PC-9 (cell line): ENCODE measurements at regions not wholly inside any gene's neighbourhood (a gene's known extent, or its start where the extent isn't known, plus 50 kb on each side); places are given as distances from the start of the nearest gene placed in this dataset.

Source experiments
- BruUV-seq: library from RNA; stranded (reverse); fragments of 400-500 nt; replicated peaks from 2 replicates; lab custom pipeline; 2021; lab: Mats Ljungman, UMichigan
- CTCF ChIA-PET: fragments of 300-600 bp; sonication (Branson Sonifier 250); formaldehyde crosslinking; loops from one replicate; lab custom pipeline; 2022; ENCODE audit warnings: antibody characterized with exemption; lab: Charles Lee
- POLR2A ChIA-PET: fragments of 300-600 bp; sonication (Branson Sonifier 250); formaldehyde crosslinking; loops from one replicate; lab custom pipeline; 2022; ENCODE audit warnings: antibody characterized with exemption; ENCODE audit not compliant: unreplicated experiment; lab: Charles Lee
- DNase-seq, 2 experiments: peaks; one replicate each; pipeline versions ENCODE4 v3.0.0 to v3.0.0-alpha.2; 2015 to 2022; ENCODE audit warnings: mixed read lengths in 1 of 2
- H2AFZ ChIP-seq: fragments of 200-600 bp; sonication (generic); 2 replicates; pipeline ENCODE4 v1.8.1; 2017; ENCODE audit warnings: antibody characterized with exemption
- H3F3A ChIP-seq: fragments of 200-600 bp; sonication (generic); 2 replicates; pipeline ENCODE4 v1.8.1; 2017; ENCODE audit warnings: antibody characterized with exemption, mild to moderate bottlenecking, low read depth; ENCODE audit not compliant: insufficient read depth
- H3K27ac ChIP-seq: fragments of 200-600 bp; sonication (generic); 2 replicates; pipeline ENCODE4 v1.6.1; 2016; ENCODE audit warnings: mixed run types
- H3K27me3 ChIP-seq: fragments of 200-600 bp; sonication (generic); 2 replicates; pipeline ENCODE4 v1.6.1; 2016; ENCODE audit warnings: low read depth, mixed run types; ENCODE audit not compliant: insufficient read depth
- H3K36me3 ChIP-seq: fragments of 200-600 bp; sonication (generic); 2 replicates; pipeline ENCODE4 v1.6.1; 2016; ENCODE audit warnings: low read depth, mixed run types
- H3K4me1 ChIP-seq: fragments of 200-600 bp; sonication (generic); replicated peaks from 2 replicates; pipeline ENCODE4 v1.6.1; 2016; ENCODE audit warnings: mixed run types; ENCODE audit not compliant: insufficient read depth
- H3K4me2 ChIP-seq: fragments of 200-600 bp; sonication (generic); 2 replicates; pipeline ENCODE4 v1.6.1; 2017; ENCODE audit warnings: mixed run types
- H3K4me3 ChIP-seq: fragments of 200-600 bp; sonication (generic); 2 replicates; pipeline ENCODE4 v1.6.1; 2016; ENCODE audit warnings: mixed run types
- H3K79me2 ChIP-seq: fragments of 200-600 bp; sonication (generic); 2 replicates; pipeline ENCODE4 v1.6.1; 2017; ENCODE audit warnings: low read depth, mixed run types
- H3K9me2 ChIP-seq: fragments of 200-600 bp; sonication (generic); 2 replicates; pipeline ENCODE4 v1.8.1; 2017; ENCODE audit warnings: mild to moderate bottlenecking; ENCODE audit not compliant: insufficient read depth
- H3K9me3 ChIP-seq: fragments of 200-600 bp; sonication (generic); 2 replicates; pipeline ENCODE4 v1.8.1; 2016; ENCODE audit warnings: low read depth; ENCODE audit not compliant: insufficient read depth
- H4K20me1 ChIP-seq: fragments of 200-600 bp; sonication (generic); 2 replicates; pipeline ENCODE4 v1.8.1; 2017; ENCODE audit not compliant: insufficient read depth
- EZH2 ChIP-seq: fragments of 200-600 bp; sonication (generic); IDR thresholded peaks from 2 replicates; pipeline ENCODE4 v1.8.0; 2017; ENCODE audit warnings: antibody characterized with exemption, low read depth
- intact Hi-C: fragments of 100-400 bp; cut with micrococcal nuclease; formaldehyde crosslinking; loops from one replicate; pipeline ENCODE4 v1.10.0; 2022; ENCODE audit not compliant: unreplicated experiment
- TF ChIP-seq, protein P1 (sequence below): fragments of 200-600 bp; sonication (generic); conservative IDR thresholded peaks from 2 replicates; pipeline ENCODE4 v1.6.1; 2017; ENCODE audit warnings: mixed run types, antibody characterized with exemption, mild to moderate bottlenecking, moderate library complexity

GRCh38 chr14:56998728-56999127 is 188.4 kb upstream of the OTX2 start:
- peaks cover 38% of the 10 kb centered on the region for H3F3A ChIP-seq
- BruUV-seq: no TSS peak
- 0 out of 2 replicates have a peak overlapping the region, but pooled peaks have one; percentile 8 for H2AFZ ChIP-seq
- ChIA-PET CTCF (no interaction called here), POLR2A (no interaction called here)
- H3K27me3 ChIP-seq: no peaks in the 10 kb centered on the region
- H4K20me1 ChIP-seq: no peaks in the 10 kb centered on the region
- no peaks in the 10 kb centered on the region for H3K36me3 ChIP-seq
- peak overlapping the region; percentile 41; the same call in 1 of the 2 replicates for H3K27ac ChIP-seq
- H3K9me3 ChIP-seq: no peaks in the 10 kb centered on the region
- TF ChIP-seq EZH2: no peak
- TF ChIP-seq, protein P1, sequence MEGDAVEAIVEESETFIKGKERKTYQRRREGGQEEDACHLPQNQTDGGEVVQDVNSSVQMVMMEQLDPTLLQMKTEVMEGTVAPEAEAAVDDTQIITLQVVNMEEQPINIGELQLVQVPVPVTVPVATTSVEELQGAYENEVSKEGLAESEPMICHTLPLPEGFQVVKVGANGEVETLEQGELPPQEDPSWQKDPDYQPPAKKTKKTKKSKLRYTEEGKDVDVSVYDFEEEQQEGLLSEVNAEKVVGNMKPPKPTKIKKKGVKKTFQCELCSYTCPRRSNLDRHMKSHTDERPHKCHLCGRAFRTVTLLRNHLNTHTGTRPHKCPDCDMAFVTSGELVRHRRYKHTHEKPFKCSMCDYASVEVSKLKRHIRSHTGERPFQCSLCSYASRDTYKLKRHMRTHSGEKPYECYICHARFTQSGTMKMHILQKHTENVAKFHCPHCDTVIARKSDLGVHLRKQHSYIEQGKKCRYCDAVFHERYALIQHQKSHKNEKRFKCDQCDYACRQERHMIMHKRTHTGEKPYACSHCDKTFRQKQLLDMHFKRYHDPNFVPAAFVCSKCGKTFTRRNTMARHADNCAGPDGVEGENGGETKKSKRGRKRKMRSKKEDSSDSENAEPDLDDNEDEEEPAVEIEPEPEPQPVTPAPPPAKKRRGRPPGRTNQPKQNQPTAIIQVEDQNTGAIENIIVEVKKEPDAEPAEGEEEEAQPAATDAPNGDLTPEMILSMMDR: no peak
- H3K4me2 ChIP-seq: peak overlapping the region; percentile 81
- intact Hi-C loops: no loop called here
- DNase-seq: peak in 1 of 2 experiments; percentile 84
- no peaks in the 10 kb centered on the region for H3K9me2 ChIP-seq
- peaks cover 56% of the 10 kb centered on the region for H3K4me1 ChIP-seq
- no peak overlapping the region for H3K4me3 ChIP-seq
- H3K79me2 ChIP-seq: no peaks in the 10 kb centered on the region

GRCh38 chr14:56996721-56997399 is 186.6 kb upstream of the OTX2 start:
- no peak for TF ChIP-seq EZH2
- TF ChIP-seq, protein P1: no peak
- peak overlapping the region; percentile 86 for H3K27ac ChIP-seq
- H4K20me1 ChIP-seq: no peaks in the 10 kb centered on the region
- CTCF ChIA-PET: no interaction called here
- peak; percentile 17 to 93 for DNase-seq
- peaks cover 58% of the 10 kb centered on the region for H3K4me1 ChIP-seq
- intact Hi-C loops: no loop called here
- H3K9me2 ChIP-seq: no peaks in the 10 kb centered on the region
- H3K36me3 ChIP-seq: no peaks in the 10 kb centered on the region
- H2AFZ ChIP-seq: peak overlapping the region; percentile 74
- H3K27me3 ChIP-seq: no peaks in the 10 kb centered on the region
- no TSS peak for BruUV-seq
- peak overlapping the region; percentile 49; the same call in 1 of the 2 replicates for H3K4me3 ChIP-seq
- no peaks in the 10 kb centered on the region for H3K79me2 ChIP-seq
- POLR2A ChIA-PET: no interaction called here
- H3K4me2 ChIP-seq: peak overlapping the region; percentile 81
- H3K9me3 ChIP-seq: no peaks in the 10 kb centered on the region
- H3F3A ChIP-seq: peaks cover 44% of the 10 kb centered on the region

DNA sequence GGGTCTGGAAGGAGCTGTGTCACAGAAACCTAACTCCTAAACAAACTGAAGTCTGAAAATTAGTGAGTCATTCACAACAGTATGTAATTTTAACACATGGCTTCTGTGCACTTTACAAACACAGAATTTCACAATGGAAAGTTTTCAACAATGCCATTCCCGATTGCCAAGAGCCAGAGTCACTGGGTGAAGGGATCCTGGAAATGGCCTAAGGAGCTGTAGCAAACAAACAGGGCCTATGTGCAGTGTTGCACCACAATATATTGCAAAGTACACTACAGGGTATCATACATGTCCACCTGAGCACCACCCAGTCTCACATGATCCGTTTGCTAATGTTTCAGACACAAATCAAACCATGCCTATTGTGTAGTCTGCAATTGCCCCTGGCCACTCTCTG is 184.7 kb upstream of the OTX2 start:
- POLR2A ChIA-PET: no interaction called here
- H3K4me1 ChIP-seq: peaks cover 58% of the 10 kb centered on the region
- no peak overlapping the region; the same call in 1 of the 2 replicates for H2AFZ ChIP-seq
- H3K4me3 ChIP-seq: no peak overlapping the region
- no peaks in the 10 kb centered on the region for H3K27me3 ChIP-seq
- intact Hi-C loops: no loop called here
- CTCF ChIA-PET: no interaction called here
- no peaks in the 10 kb centered on the region for H3K36me3 ChIP-seq
- H3K27ac ChIP-seq: peak overlapping the region; percentile 86
- no peaks in the 10 kb centered on the region for H3K79me2 ChIP-seq
- TF ChIP-seq EZH2: no peak
- TF ChIP-seq, protein P1: no peak
- H3K9me3 ChIP-seq: no peaks in the 10 kb centered on the region
- H3K9me2 ChIP-seq: no peaks in the 10 kb centered on the region
- peak overlapping the region; percentile 81 for H3K4me2 ChIP-seq
- no peaks in the 10 kb centered on the region for H4K20me1 ChIP-seq
- BruUV-seq: no TSS peak
- DNase-seq: peak in 1 of 2 experiments; percentile 97
- peaks cover 44% of the 10 kb centered on the region for H3F3A ChIP-seq
